GM23338 (cell line): ENCODE measurements at regions not wholly inside any gene's neighbourhood (a gene's known extent, or its start where the extent isn't known, plus 50 kb on each side); places are given as distances from the start of the nearest gene placed in this dataset.

Experiments
- ATAC-seq: fragments of 200-7000 bp; cut with Tn5 transposase; 3 replicates; pipeline ENCODE4 v1.9.1; 2020
- DNase-seq: peaks from one replicate; pipeline ENCODE4 v3.0.0-alpha.2; 2015; ENCODE audit warnings: low spot score
- H2AFZ ChIP-seq: fragments of 200-600 bp; sonication (generic); 2 replicates; pipeline ENCODE4 v1.8.0; 2016; ENCODE audit warnings: antibody characterized with exemption, mild to moderate bottlenecking, moderate library complexity
- H3F3A ChIP-seq: fragments of 200-600 bp; sonication (generic); replicated peaks from 2 replicates; pipeline ENCODE4 v1.8.0; 2017; ENCODE audit warnings: antibody characterized with exemption, mixed run types, low read depth
- H3K27ac ChIP-seq: fragments of 200-600 bp; sonication (generic); 2 replicates; pipeline ENCODE4 v1.6.1; 2016; ENCODE audit warnings: low read depth
- H3K27me3 ChIP-seq: fragments of 200-600 bp; sonication (generic); 2 replicates; pipeline ENCODE4 v1.8.0; 2016; ENCODE audit warnings: mild to moderate bottlenecking, mixed run types, moderate library complexity; ENCODE audit not compliant: insufficient read depth
- H3K36me3 ChIP-seq: fragments of 200-600 bp; sonication (generic); 2 replicates; pipeline ENCODE4 v1.8.0; 2016; ENCODE audit warnings: mild to moderate bottlenecking; ENCODE audit not compliant: insufficient read depth
- H3K4me1 ChIP-seq: fragments of 200-600 bp; sonication (generic); 2 replicates; pipeline ENCODE4 v1.8.0; 2016; ENCODE audit warnings: mild to moderate bottlenecking, moderate library complexity; ENCODE audit not compliant: insufficient read depth
- H3K4me2 ChIP-seq: fragments of 200-600 bp; sonication (generic); 2 replicates; pipeline ENCODE4 v1.7.1; 2017; ENCODE audit warnings: mixed run types
- H3K4me3 ChIP-seq: fragments of 200-600 bp; sonication (generic); 2 replicates; pipeline ENCODE4 v1.6.1; 2016; ENCODE audit warnings: mixed run types
- H3K79me2 ChIP-seq: fragments of 200-600 bp; sonication (generic); replicated peaks from 2 replicates; pipeline ENCODE4 v1.8.0; 2017; ENCODE audit warnings: mild to moderate bottlenecking; ENCODE audit not compliant: insufficient read depth
- H3K9me2 ChIP-seq: fragments of 200-600 bp; sonication (generic); 2 replicates; pipeline ENCODE4 v1.8.0; 2017; ENCODE audit not compliant: insufficient read depth
- H4K20me1 ChIP-seq: fragments of 200-600 bp; sonication (generic); replicated peaks from 2 replicates; pipeline ENCODE4 v1.8.0; 2017; ENCODE audit warnings: mild to moderate bottlenecking; ENCODE audit not compliant: insufficient read depth
- H3K27ac Mint-ChIP-seq: 2 replicates; pipeline ENCODE4 v1.8.0; 2020; ENCODE audit warnings: inconsistent platforms, mild to moderate bottlenecking, moderate library complexity, mixed read lengths
- H3K27me3 Mint-ChIP-seq: 3 replicates; pipeline ENCODE4 v1.8.0; 2022; ENCODE audit warnings: low read depth, mild to moderate bottlenecking, moderate library complexity, mixed read lengths, inconsistent platforms; ENCODE audit not compliant: insufficient read depth, poor library complexity
- H3K36me3 Mint-ChIP-seq: 3 replicates; pipeline ENCODE4 v1.8.0; 2021; ENCODE audit warnings: low read depth, mild to moderate bottlenecking, inconsistent platforms, moderate library complexity, mixed read lengths
- H3K4me1 Mint-ChIP-seq: 3 replicates; pipeline ENCODE4 v1.8.0; 2020; ENCODE audit warnings: mild to moderate bottlenecking, inconsistent platforms, mixed read lengths
- H3K4me3 Mint-ChIP-seq: 3 replicates; pipeline ENCODE4 v1.8.0; 2021; ENCODE audit warnings: moderate library complexity, mild to moderate bottlenecking, inconsistent platforms, mixed read lengths
- H3K9me3 Mint-ChIP-seq: 3 replicates; pipeline ENCODE4 v1.8.0; 2020; ENCODE audit warnings: moderate library complexity, mild to moderate bottlenecking, inconsistent platforms, mixed read lengths
- CREB1 ChIP-seq: fragments of 250-450 bp; sonication (Bioruptor Pico); IDR thresholded peaks from 2 replicates; pipeline ENCODE4 v1.5.0; 2020; ENCODE audit warnings: low read depth, mild to moderate bottlenecking, moderate library complexity
- CTCF ChIP-seq, 2 experiments: fragments of 200-600 bp in 1 of 2; sonication (generic) in 1 of 2; conservative IDR thresholded peaks; 2 replicates each; pipeline versions ENCODE4 v1.5.1 to v1.6.1; 2016 to 2017; ENCODE audit warnings: antibody characterized with exemption in 2 of 2, low read depth in 2 of 2, mild to moderate bottlenecking in 2 of 2, moderate library complexity in 1 of 2
- EZH2phosphoT487 ChIP-seq: fragments of 200-600 bp; sonication (generic); IDR thresholded peaks from one replicate; pipeline ENCODE4 v1.8.1; 2018; ENCODE audit warnings: antibody characterized with exemption; ENCODE audit not compliant: unreplicated experiment
- JUNB ChIP-seq: IDR thresholded peaks from one replicate; pipeline ENCODE4 v1.6.1; 2016; ENCODE audit warnings: antibody characterized with exemption; ENCODE audit not compliant: unreplicated experiment
- POLR2AphosphoS5 ChIP-seq: IDR thresholded peaks from 2 replicates; pipeline ENCODE4 v1.6.1; 2016; ENCODE audit warnings: antibody characterized with exemption, low read depth
- ZNF114 ChIP-seq: fragments of 250-450 bp; sonication (Bioruptor Pico); IDR thresholded peaks from 2 replicates; pipeline ENCODE4 v1.5.0; 2020; ENCODE audit warnings: mild to moderate bottlenecking, moderate library complexity
- ZNF331 ChIP-seq: fragments of 250-450 bp; sonication (Bioruptor Pico); IDR thresholded peaks from 2 replicates; pipeline ENCODE4 v1.5.0; 2020; ENCODE audit warnings: low read depth, mild to moderate bottlenecking, moderate library complexity
- ZNF462 ChIP-seq: fragments of 250-450 bp; sonication (Bioruptor Pico); IDR thresholded peaks from 2 replicates; pipeline ENCODE4 v1.5.0; 2020; ENCODE audit warnings: mild to moderate bottlenecking, moderate library complexity

GRCh38 chr9:29282121-29282520 lies 1708.8 kb upstream of the C9orf72 start (continued):
- no peak for TF ChIP-seq ZNF462 (CRISPR knock-in tag)
- TF ChIP-seq POLR2AphosphoS5 = no peak

- Histone ChIP-seq H3K79me2 (no peaks in the 10 kb centered on the region), H3K4me1 (no peaks in the 10 kb centered on the region), H4K20me1 (no peaks in the 10 kb centered on the region), H3K27me3 (no peaks in the 10 kb centered on the region), H3K4me3 (no peak overlapping the region), H3K36me3 (no peaks in the 10 kb centered on the region), H2AFZ (no peak overlapping the region), H3F3A (no peaks in the 10 kb centered on the region), H3K27ac (no peak overlapping the region), H3K4me2 (no peak overlapping the region), H3K9me2 (no peaks in the 10 kb centered on the region)
- H3K36me3 Mint-ChIP-seq = no peaks in the 10 kb centered on the region
- H3K4me1 Mint-ChIP-seq = no peaks in the 10 kb centered on the region
- peak; percentile 56 for DNase-seq
- H3K27me3 Mint-ChIP-seq = no peaks in the 10 kb centered on the region
- H3K27ac Mint-ChIP-seq = no peak overlapping the region
- peak; percentile 57 for ATAC-seq
- no peak overlapping the region for H3K4me3 Mint-ChIP-seq
- H3K9me3 Mint-ChIP-seq = no peaks in the 10 kb centered on the region
- TF ChIP-seq CREB1 (CRISPR knock-in tag) (no peak), ZNF462 (CRISPR knock-in tag) (peak; percentile 36; the same call in 1 of the 2 replicates), ZNF331 (CRISPR knock-in tag) (no peak), JUNB (no peak), EZH2phosphoT487 (no peak), ZNF114 (CRISPR knock-in tag) (no peak), CTCF (conservative IDR thresholded peaks at IDR 0.05; ENCODE audit: low read depth in 2 of 2) (peak; percentile 56 to 77)
These were observed 1712.5 kb upstream of the C9orf72 start for GRCh38 chr9:29285818-29286217.
